WTC11 (cell line): ENCODE measurements at regions not wholly inside any gene's neighbourhood (a gene's known extent, or its start where the extent isn't known, plus 50 kb on each side); places are given as distances from the start of the nearest gene placed in this dataset.

ENCODE experiments used
- ATAC-seq: fragments of 200-7000 bp; cut with Tn5 transposase; 2 replicates; pipeline ENCODE4 v1.10.0; 2021; ENCODE audit warnings: mild to moderate bottlenecking, moderate library complexity
- CTCF ChIA-PET: fragments of 300-600 bp; sonication (Branson Sonifier 250); formaldehyde crosslinking; loops from one replicate; lab custom pipeline; 2021; ENCODE audit warnings: antibody characterized with exemption; lab: Charles Lee
- POLR2A ChIA-PET: fragments of 350-600 bp; sonication (Branson Sonifier 250); formaldehyde crosslinking; loops from one replicate; lab custom pipeline; 2021; ENCODE audit warnings: antibody characterized with exemption; lab: Charles Lee
- DNase-seq: peaks from one replicate; pipeline ENCODE4 v3.0.0; 2021; ENCODE audit warnings: low spot score
- H3K27ac Mint-ChIP-seq: 2 replicates; pipeline ENCODE4 v1.8.0; 2021; ENCODE audit warnings: mixed read lengths
- H3K27me3 Mint-ChIP-seq: 2 replicates; pipeline ENCODE4 v1.8.0; 2021; ENCODE audit warnings: low read depth, mild to moderate bottlenecking, moderate library complexity, mixed read lengths
- H3K36me3 Mint-ChIP-seq: 2 replicates; pipeline ENCODE4 v1.8.0; 2021; ENCODE audit warnings: mixed read lengths
- H3K4me1 Mint-ChIP-seq: 2 replicates; pipeline ENCODE4 v1.8.0; 2022; ENCODE audit warnings: mixed read lengths
- H3K4me3 Mint-ChIP-seq: 2 replicates; pipeline ENCODE4 v1.8.0; 2021; ENCODE audit warnings: mild to moderate bottlenecking, moderate library complexity, mixed read lengths
- H3K9me3 Mint-ChIP-seq: 2 replicates; pipeline ENCODE4 v1.8.0; 2021; ENCODE audit warnings: mixed read lengths
- ATF1 ChIP-seq: sonication (generic); formaldehyde crosslinking; IDR thresholded peaks from 2 replicates; pipeline ENCODE4 v1.8.1; 2023; ENCODE audit warnings: mild to moderate bottlenecking, moderate library complexity, missing genetic modification reagents
- ELF4 ChIP-seq: sonication (generic); formaldehyde crosslinking; IDR thresholded peaks from 2 replicates; pipeline ENCODE4 v1.8.1; 2022; ENCODE audit warnings: low read depth, mild to moderate bottlenecking, moderate library complexity, missing genetic modification reagents
- FOXK1 ChIP-seq: sonication (generic); formaldehyde crosslinking; IDR thresholded peaks from 2 replicates; pipeline ENCODE4 v1.8.0; 2022; ENCODE audit warnings: mild to moderate bottlenecking, moderate library complexity, missing genetic modification reagents
- HMGA2 ChIP-seq: fragments of 250-450 bp; sonication (Bioruptor Pico); IDR thresholded peaks from 2 replicates; pipeline ENCODE4 v1.4.0; 2021; ENCODE audit warnings: mild to moderate bottlenecking, moderate library complexity
- IRF2 ChIP-seq: sonication (generic); formaldehyde crosslinking; IDR thresholded peaks from 2 replicates; pipeline ENCODE4 v1.8.0; 2022; ENCODE audit warnings: low read depth, missing genetic modification reagents, borderline replicate concordance
- MYBL2 ChIP-seq: sonication (generic); formaldehyde crosslinking; IDR thresholded peaks from 2 replicates; pipeline ENCODE4 v1.8.1; 2023; ENCODE audit warnings: mild to moderate bottlenecking, moderate library complexity, missing genetic modification reagents
- RELA ChIP-seq: sonication (generic); formaldehyde crosslinking; IDR thresholded peaks from 2 replicates; pipeline ENCODE4 v1.8.1; 2022; ENCODE audit warnings: missing genetic modification reagents, mild to moderate bottlenecking, borderline replicate concordance
- SP1 ChIP-seq: sonication (generic); formaldehyde crosslinking; conservative IDR thresholded peaks from 2 replicates; pipeline ENCODE4 v1.8.1; 2022; ENCODE audit warnings: missing genetic modification reagents
- STAT6 ChIP-seq: sonication (generic); formaldehyde crosslinking; conservative IDR thresholded peaks from 2 replicates; pipeline ENCODE4 v1.8.1; 2023; ENCODE audit warnings: mild to moderate bottlenecking, low read depth, missing genetic modification reagents, moderate library complexity
- TEAD4 ChIP-seq: sonication (generic); formaldehyde crosslinking; IDR thresholded peaks from 2 replicates; pipeline ENCODE4 v1.8.0; 2022; ENCODE audit warnings: mild to moderate bottlenecking, missing genetic modification reagents
- ZMAT4 ChIP-seq: fragments of 250-450 bp; sonication (Bioruptor Pico); IDR thresholded peaks from 2 replicates; pipeline ENCODE4 v1.9.0; 2021; ENCODE audit warnings: mild to moderate bottlenecking
- ZNF121 ChIP-seq: sonication (generic); formaldehyde crosslinking; IDR thresholded peaks from 2 replicates; pipeline ENCODE4 v1.8.0; 2023; ENCODE audit warnings: missing genetic modification reagents
- ZNF219 ChIP-seq: sonication (generic); formaldehyde crosslinking; IDR thresholded peaks from 2 replicates; pipeline ENCODE4 v1.8.0; 2023; ENCODE audit warnings: missing genetic modification reagents, mild to moderate bottlenecking, borderline replicate concordance
- ZNF263 ChIP-seq: sonication (generic); formaldehyde crosslinking; IDR thresholded peaks from 2 replicates; pipeline ENCODE4 v1.8.1; 2022; ENCODE audit warnings: low read depth, mild to moderate bottlenecking, moderate library complexity, missing genetic modification reagents
- ZNF396 ChIP-seq: fragments of 250-450 bp; sonication (Bioruptor Pico); IDR thresholded peaks from 2 replicates; pipeline ENCODE4 v1.8.0; 2021; ENCODE audit warnings: mild to moderate bottlenecking, moderate library complexity, borderline replicate concordance
- ZNF512 ChIP-seq: sonication (generic); formaldehyde crosslinking; IDR thresholded peaks from 2 replicates; pipeline ENCODE4 v1.8.1; 2022; ENCODE audit warnings: missing genetic modification reagents, borderline replicate concordance
- TF ChIP-seq, protein P1 (sequence below): sonication (generic); formaldehyde crosslinking; IDR thresholded peaks from 2 replicates; pipeline ENCODE4 v1.8.1; 2022; ENCODE audit warnings: low read depth, mild to moderate bottlenecking, moderate library complexity, missing genetic modification reagents, borderline replicate concordance
- TF ChIP-seq, protein P2 (sequence below): sonication (generic); formaldehyde crosslinking; IDR thresholded peaks from 2 replicates; pipeline ENCODE4 v1.8.0; 2022; ENCODE audit warnings: mild to moderate bottlenecking, missing genetic modification reagents
- TF ChIP-seq, protein P3 (sequence below): sonication (generic); formaldehyde crosslinking; IDR thresholded peaks from 2 replicates; pipeline ENCODE4 v1.8.1; 2023; ENCODE audit warnings: mild to moderate bottlenecking, moderate library complexity, missing genetic modification reagents
- TF ChIP-seq, protein P4 (sequence below): sonication (generic); formaldehyde crosslinking; IDR thresholded peaks from 2 replicates; pipeline ENCODE4 v1.8.1; 2023; ENCODE audit warnings: mild to moderate bottlenecking, missing genetic modification reagents, borderline replicate concordance

DNA sequence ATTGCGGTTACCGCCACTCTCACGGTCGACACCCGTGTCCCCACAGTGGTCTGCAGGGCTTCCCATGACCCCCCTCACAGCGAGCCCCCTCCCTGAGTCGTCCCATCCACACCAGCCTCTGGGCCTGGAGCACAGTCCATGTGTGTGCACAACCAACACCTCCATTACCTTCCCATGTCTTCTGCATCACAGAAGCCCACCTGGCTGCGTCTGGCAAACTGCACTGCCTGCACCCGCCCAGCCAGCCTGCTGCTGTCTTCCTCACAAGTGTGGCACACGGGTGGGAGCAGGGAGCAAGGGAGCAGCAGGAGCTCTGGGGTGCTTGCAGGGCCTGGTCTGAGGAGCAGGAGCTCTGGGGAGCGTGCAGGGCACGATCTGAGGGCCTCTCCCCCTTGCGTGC is 415.3 kb upstream of the IRX4 start:
- Mint-ChIP-seq H3K27ac (no peak overlapping the region), H3K27me3 (no peaks in the 10 kb centered on the region; the same call in 1 of the 2 replicates), H3K4me3 (no peak overlapping the region), H3K36me3 (no peaks in the 10 kb centered on the region)
- no peak for DNase-seq
- ChIA-PET POLR2A (no interaction called here), CTCF (no interaction called here)
- no peak for ATAC-seq
- TF ChIP-seq, protein P1, sequence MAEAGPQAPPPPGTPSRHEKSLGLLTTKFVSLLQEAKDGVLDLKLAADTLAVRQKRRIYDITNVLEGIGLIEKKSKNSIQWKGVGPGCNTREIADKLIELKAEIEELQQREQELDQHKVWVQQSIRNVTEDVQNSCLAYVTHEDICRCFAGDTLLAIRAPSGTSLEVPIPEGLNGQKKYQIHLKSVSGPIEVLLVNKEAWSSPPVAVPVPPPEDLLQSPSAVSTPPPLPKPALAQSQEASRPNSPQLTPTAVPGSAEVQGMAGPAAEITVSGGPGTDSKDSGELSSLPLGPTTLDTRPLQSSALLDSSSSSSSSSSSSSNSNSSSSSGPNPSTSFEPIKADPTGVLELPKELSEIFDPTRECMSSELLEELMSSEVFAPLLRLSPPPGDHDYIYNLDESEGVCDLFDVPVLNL, result no peak
- TF ChIP-seq, protein P2, sequence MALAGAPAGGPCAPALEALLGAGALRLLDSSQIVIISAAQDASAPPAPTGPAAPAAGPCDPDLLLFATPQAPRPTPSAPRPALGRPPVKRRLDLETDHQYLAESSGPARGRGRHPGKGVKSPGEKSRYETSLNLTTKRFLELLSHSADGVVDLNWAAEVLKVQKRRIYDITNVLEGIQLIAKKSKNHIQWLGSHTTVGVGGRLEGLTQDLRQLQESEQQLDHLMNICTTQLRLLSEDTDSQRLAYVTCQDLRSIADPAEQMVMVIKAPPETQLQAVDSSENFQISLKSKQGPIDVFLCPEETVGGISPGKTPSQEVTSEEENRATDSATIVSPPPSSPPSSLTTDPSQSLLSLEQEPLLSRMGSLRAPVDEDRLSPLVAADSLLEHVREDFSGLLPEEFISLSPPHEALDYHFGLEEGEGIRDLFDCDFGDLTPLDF (CRISPR knock-in tag), result no peak
- TF ChIP-seq IRF2 (CRISPR knock-in tag) (no peak), ELF4 (CRISPR knock-in tag) (no peak), SP1 (CRISPR knock-in tag) (no peak), ZMAT4 (CRISPR knock-in tag) (no peak), STAT6 (CRISPR knock-in tag) (no peak), ZNF219 (no peak), HMGA2 (CRISPR knock-in tag) (no peak), FOXK1 (no peak), RELA (CRISPR knock-in tag) (no peak), MYBL2 (CRISPR knock-in tag) (no peak), ZNF396 (CRISPR knock-in tag) (no peak), ZNF121 (CRISPR knock-in tag) (no peak), ZNF263 (no peak), ZNF512 (no peak), TEAD4 (CRISPR knock-in tag) (no peak), ATF1 (no peak)
- TF ChIP-seq, protein P3, sequence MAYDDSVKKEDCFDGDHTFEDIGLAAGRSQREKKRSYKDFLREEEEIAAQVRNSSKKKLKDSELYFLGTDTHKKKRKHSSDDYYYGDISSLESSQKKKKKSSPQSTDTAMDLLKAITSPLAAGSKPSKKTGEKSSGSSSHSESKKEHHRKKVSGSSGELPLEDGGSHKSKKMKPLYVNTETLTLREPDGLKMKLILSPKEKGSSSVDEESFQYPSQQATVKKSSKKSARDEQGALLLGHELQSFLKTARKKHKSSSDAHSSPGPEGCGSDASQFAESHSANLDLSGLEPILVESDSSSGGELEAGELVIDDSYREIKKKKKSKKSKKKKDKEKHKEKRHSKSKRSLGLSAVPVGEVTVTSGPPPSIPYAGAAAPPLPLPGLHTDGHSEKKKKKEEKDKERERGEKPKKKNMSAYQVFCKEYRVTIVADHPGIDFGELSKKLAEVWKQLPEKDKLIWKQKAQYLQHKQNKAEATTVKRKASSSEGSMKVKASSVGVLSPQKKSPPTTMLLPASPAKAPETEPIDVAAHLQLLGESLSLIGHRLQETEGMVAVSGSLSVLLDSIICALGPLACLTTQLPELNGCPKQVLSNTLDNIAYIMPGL (CRISPR knock-in tag), result no peak
- TF ChIP-seq, protein P4, sequence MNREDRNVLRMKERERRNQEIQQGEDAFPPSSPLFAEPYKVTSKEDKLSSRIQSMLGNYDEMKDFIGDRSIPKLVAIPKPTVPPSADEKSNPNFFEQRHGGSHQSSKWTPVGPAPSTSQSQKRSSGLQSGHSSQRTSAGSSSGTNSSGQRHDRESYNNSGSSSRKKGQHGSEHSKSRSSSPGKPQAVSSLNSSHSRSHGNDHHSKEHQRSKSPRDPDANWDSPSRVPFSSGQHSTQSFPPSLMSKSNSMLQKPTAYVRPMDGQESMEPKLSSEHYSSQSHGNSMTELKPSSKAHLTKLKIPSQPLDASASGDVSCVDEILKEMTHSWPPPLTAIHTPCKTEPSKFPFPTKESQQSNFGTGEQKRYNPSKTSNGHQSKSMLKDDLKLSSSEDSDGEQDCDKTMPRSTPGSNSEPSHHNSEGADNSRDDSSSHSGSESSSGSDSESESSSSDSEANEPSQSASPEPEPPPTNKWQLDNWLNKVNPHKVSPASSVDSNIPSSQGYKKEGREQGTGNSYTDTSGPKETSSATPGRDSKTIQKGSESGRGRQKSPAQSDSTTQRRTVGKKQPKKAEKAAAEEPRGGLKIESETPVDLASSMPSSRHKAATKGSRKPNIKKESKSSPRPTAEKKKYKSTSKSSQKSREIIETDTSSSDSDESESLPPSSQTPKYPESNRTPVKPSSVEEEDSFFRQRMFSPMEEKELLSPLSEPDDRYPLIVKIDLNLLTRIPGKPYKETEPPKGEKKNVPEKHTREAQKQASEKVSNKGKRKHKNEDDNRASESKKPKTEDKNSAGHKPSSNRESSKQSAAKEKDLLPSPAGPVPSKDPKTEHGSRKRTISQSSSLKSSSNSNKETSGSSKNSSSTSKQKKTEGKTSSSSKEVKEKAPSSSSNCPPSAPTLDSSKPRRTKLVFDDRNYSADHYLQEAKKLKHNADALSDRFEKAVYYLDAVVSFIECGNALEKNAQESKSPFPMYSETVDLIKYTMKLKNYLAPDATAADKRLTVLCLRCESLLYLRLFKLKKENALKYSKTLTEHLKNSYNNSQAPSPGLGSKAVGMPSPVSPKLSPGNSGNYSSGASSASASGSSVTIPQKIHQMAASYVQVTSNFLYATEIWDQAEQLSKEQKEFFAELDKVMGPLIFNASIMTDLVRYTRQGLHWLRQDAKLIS (CRISPR knock-in tag), result no peak
- TF ChIP-seq, all 79 proteins: peak for 0
- Mint-ChIP-seq H3K4me1 (peaks cover 61% of the 10 kb centered on the region), H3K9me3 (peaks cover 4% of the 10 kb centered on the region)
